Uterus (tissue), 2 donors: ENCODE measurements at regions not wholly inside any gene's neighbourhood (a gene's known extent, or its start where the extent isn't known, plus 50 kb on each side); places are given as distances from the start of the nearest gene placed in this dataset.

Source experiments
- POLR2A ChIP-seq, 2 donors: fragments of 450-650 bp; IDR thresholded peaks; one replicate each; pipeline ENCODE4 v1.6.1; 2016; ENCODE audit warnings: antibody characterized with exemption in 2 of 2, mild to moderate bottlenecking in 1 of 2, moderate library complexity in 1 of 2
- TF ChIP-seq, protein P1 (sequence below), 4 experiments: fragments of 200-600 bp in 2 of 4; fragments of 450-650 bp in 2 of 4; sonication (generic) in 2 of 4; IDR thresholded peaks; one replicate each; pipeline ENCODE4 v1.5.1; 2016 to 2019; ENCODE audit warnings: antibody characterized with exemption in 4 of 4, mild to moderate bottlenecking in 2 of 4, moderate library complexity in 1 of 4

DNA sequence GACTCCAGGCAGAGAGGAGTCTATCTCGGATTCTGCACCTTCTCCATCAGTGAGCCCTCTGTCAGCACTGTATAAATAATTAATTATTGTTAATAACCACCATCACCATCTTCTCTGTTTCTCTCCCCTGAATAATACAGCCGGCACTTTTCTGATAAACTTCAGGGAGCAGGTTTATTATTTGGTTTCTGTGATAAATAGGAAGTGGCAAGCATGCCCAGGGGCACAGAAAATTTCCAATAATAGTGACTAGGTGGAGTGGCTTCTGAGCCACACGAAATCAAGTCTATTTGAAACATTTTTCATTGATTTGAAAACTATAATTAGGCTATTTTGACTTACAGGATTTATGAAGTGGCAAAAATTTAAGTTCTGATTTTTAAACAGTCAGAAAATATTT, 186.8 kb upstream of the TMEM229A start:
- TF ChIP-seq, protein P1, sequence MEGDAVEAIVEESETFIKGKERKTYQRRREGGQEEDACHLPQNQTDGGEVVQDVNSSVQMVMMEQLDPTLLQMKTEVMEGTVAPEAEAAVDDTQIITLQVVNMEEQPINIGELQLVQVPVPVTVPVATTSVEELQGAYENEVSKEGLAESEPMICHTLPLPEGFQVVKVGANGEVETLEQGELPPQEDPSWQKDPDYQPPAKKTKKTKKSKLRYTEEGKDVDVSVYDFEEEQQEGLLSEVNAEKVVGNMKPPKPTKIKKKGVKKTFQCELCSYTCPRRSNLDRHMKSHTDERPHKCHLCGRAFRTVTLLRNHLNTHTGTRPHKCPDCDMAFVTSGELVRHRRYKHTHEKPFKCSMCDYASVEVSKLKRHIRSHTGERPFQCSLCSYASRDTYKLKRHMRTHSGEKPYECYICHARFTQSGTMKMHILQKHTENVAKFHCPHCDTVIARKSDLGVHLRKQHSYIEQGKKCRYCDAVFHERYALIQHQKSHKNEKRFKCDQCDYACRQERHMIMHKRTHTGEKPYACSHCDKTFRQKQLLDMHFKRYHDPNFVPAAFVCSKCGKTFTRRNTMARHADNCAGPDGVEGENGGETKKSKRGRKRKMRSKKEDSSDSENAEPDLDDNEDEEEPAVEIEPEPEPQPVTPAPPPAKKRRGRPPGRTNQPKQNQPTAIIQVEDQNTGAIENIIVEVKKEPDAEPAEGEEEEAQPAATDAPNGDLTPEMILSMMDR (IDR thresholded peaks at IDR 0.05), result no peak
- TF ChIP-seq POLR2A (IDR thresholded peaks at IDR 0.05), result no peak
